GM21515 (cell line): ENCODE measurements at regions not wholly inside any gene's neighbourhood (a gene's known extent, or its start where the extent isn't known, plus 50 kb on each side); places are given as distances from the start of the nearest gene placed in this dataset.

ENCODE experiments used
- ATAC-seq: cut with Tn5 transposase; IDR thresholded peaks from one replicate; pipeline ENCODE4 v1.9.1; 2021; ENCODE audit not compliant: unreplicated experiment

DNA sequence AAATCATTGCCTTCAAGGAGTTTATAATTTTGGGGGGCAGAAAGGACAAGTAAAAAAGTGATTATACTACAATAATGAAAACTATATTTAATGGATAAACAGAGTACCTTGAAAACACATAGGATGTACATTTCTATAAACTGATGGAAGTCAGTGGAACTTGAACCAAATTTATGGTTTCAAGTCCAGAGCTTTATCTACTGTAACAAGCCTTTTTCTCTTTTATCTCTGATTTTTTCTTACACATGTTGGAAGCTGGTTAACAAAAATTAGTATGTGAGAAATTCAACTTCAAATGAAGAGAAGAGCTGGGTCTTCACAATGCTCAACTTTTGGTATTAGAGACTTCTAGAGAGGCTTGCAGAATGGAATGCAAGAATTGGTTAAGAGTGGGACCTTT lies 393.6 kb downstream of the LMO7 start:
- ATAC-seq = no peak

DNA sequence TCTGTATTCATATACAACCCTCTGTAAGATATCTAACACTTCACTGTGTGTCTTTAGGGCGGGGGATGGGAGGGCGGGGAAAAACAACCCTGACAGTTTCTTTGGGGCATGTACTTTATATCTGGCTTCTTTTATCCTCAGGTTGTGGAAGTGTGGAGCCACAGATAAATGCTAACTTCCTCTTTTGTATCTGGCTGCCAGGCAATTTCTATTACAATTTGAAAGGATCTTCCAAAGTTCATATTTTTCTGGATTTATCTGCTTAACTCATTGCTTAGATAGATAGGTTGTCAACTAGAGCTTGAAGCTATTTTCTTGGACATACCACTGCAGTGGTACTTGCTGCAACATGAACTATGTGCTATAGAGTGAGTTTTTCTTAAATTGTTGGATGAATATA lies 393.0 kb downstream of the LMO7 start:
- no peak for ATAC-seq

DNA sequence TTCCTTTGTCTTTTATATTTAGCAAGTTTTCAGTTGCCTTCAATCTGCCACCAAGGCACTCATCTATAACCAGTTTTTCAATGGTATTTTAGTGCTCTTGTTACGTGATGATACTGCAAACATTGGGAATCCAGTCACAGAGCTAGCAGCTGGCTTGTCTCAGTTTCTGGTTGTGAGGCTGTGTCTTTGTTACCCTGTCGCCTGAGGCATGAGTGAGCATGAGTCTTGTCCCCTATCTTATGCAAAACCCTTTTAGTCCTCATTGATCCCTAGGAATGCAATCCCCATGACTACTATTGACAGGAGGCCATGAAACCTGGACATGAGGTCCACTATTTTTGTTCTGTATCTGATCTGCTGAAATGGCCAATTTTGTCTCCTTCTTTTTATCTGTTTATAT lies 391.0 kb downstream of the LMO7 start:
- ATAC-seq = no peak

DNA sequence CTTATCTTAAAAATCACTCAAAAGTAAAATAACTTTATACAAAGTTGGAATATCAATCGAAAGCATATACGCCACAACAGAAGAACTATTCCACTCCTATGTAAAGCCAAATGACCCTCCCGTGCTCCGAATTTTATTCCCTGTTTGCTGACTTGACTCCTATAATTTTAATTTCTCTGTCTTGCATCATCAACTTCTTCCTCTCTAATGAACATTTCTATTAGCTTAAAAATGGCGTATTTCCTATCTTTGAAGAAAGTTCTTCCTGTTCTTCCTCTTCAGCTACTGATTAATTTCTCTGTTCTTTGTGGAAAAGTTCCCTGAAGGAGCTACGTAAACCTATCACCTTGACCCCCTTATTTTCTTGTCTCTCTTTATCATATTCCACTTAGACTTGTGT lies 389.3 kb downstream of the LMO7 start:
- ATAC-seq = no peak

DNA sequence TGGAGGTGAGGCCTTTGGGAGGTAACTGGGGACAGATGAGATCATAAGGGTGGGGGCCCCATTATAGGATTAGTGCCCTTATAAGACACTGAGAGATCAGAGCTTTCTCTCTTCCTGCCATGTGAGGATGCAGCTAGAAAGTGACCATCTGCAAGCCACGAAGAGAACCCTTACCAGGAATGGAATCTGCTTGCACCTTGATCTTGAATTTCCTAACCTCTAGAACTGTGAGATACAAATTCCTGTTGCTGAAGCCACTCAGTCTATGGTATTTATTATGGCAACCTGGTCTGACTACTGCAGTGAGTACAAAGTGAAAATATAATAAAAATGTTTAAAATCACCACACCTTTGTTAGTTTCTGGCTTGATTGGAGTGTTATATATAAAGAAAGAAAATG lies 388.0 kb downstream of the LMO7 start:
- ATAC-seq = no peak

DNA sequence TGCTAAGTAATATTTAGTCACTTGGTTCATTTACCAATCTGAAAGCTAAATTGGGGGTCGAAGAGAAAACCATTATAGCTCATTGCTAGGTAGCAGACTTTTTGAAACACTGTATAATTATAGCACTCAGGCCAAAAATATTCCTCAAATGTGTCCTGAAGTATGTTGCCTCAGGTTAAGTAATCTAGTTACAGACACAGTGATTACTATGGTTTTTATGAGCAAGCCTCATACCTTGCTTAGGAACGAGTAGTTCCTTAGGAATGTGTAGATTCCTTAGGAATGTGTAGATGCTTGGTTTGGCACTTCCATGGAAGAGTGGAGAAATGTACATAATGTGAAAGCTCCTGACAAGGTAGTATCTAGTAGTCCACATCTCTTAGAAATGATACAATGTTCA lies 387.5 kb downstream of the LMO7 start:
- no peak for ATAC-seq

DNA sequence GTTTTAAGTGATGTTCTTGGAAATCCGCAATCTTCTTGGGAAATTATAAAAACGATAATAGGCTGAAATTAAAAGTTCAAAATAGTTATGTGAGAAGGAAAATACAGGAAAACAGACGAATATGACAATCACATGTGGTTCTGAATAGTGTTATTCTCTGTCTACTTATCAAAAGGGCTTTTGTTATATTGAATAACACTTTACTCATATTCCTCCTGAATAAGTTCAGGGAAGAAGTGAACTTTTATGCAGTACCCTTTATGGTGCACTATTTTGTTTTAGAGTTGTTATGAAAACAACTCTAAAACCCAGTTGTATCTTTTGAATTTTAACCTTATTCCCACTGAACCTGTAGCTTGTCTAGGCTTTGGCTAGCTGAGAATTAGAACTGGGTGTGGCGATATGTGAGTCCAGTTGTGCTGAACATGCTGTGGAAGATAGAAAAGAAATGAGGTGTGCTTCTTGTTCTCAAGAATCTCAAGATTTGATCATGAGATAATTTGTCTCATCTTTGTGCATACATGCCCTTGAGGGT lies 384.4 kb downstream of the LMO7 start:
- ATAC-seq = no peak

DNA sequence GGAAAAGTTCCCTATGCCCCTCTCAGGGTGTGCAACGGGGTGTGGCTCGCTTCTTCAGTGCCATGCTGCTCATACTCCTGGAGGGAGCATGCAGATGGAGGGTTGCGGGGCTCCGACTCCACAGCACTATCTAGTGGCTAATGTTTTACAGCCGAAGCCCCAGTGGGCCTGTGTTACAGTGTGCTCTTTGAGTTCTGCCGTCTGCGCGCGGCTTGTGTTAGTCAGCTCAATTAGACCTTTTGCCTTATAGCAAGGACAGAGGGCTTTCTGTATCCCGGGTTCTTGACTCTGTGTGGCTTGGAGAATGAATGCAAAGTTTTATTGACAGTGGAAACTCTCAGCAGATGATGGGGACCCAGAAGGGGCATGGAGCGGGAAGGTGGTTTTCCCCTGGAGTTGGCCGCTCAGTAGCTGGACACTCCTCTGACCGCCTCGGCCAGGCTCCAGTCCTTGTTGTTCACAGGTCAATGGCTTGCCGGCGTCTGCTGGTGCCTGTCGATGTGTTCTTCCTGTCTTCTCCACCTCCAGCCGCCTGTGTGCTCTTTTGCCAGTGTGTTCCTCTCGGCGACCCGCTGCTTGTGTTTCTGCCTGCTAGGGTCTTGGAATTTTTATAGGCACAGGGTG lies 383.4 kb downstream of the LMO7 start:
- ATAC-seq = no peak

DNA sequence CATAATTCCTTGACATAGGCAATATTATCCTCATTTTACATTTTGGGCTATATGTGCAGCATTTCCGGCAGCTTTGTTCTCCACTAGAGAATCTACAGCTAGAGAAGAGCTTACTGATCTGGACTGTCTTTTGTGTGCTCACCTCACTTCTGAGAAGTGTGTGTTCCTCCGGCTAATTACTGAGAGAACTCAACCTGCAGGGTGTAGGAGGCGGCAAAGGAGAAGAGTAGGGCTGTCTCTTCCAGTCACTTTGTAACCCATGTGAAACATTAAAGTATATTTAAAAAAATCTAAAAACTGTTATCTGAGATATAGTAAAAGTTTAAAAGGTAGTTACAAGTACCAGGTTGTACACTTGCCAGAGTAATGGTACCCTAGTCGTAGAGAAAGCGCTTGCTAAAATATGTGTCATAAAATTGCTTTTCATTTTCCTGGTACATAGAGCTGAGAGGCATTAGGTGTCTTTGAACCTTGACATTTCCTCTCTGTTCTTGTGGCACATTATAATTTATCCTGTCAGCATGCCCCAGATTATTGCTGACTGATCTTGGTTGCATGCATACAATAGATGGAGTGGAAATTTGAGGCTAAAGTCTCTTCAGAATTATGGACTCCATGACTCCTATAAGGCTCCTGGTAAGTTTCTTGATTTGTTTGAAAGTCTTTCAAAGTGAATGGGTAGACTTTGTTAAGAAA lies 381.9 kb downstream of the LMO7 start:
- ATAC-seq = no peak

DNA sequence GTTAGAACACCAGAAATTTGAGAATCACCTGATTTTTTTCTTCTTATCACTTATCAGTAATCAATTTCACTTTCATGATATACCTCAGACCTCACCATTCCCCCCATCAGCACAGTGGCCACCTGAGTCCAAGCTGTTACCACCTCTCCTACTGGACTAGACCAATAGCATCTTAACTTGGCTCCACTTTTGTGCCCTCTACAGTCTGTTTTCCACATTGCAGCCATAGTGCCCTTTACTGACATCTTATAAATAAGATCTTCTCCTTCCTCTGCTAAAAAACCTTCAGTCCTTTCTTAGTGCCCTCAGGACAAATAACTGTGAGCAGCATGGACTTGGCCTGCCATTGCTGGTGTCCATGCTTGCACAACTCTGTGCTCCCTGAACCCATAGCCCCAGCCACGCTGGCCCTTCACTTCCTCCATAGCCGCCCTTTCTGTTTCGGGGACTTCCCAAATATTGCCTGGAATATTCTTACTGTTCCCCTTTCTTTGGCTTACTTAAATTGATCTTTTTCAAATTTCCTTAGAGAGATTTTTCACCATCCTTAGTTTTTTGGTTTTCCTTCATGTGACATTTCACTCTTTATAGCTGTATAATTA lies 380.8 kb downstream of the LMO7 start:
- peak; percentile 88 for ATAC-seq

DNA sequence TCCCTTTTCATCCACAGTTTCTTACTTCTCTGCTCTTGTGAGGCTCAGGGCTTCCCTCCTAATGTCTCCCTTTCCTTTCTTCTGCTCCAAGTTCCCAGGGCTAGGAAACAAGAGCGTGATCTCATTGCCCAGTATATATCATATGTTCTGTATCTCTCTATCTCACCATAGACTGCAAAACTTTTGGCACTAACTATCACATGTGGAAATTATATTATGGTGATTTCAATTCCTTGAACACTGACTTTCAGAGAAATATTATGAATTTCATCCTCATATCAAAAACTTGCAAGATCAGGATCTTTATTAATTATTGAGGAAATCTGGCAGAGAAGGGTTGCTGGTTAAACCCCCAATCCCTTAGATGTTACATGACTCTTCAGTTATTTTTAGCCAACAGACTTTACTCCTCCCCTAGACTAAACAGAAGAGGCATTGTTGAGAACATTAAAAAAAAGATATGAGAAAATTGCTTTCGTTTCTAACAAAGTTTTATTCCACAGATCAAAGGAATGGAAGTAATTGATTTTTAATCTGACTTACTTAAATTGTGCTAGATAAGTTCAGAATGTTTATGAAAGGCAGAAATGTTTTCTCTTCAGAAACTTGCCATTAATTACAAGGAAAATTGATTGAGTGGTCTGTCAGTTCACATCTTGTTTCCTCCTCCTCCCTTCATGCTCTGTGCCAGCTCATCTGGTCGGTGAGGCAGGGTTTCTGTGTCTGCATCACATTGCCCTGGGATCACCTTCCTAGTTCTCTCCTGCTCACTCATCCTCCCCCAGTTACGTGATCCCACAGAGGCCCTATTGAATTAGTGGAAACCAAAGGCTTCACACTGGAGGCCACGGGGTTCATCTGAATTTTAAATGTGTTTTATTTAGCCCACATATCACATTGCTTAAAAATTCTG lies 378.5 kb downstream of the LMO7 start:
- ATAC-seq = no peak

DNA sequence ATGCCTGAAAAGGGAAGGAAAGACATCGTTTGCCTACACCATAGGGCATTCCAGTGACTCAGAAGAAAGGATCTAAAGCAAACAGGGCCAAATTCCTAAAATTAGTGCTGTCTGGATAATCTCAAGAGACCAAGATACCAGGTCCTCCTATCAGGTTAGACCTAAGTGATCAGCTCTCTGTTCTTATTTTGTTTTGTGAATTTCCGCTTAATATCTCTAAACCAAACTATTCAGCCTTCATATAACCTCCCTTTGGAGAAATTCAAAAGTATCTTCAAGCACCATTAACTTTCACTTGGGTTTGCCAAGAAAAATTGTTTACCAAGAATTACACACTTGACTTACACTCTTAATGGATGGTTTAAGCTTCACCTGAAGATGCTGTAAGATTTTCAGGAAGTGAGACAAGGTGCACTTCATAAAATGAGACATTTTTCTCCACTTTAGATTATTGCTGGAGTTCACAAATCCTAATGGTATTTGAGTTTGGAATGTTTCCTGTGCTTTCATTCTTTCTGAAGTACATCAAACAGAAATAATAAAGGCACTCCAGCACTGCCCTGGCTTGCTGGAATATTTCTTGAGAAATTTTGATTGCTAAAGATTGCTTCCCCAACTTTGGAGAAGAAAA lies 376.1 kb downstream of the LMO7 start:
- ATAC-seq = no peak

DNA sequence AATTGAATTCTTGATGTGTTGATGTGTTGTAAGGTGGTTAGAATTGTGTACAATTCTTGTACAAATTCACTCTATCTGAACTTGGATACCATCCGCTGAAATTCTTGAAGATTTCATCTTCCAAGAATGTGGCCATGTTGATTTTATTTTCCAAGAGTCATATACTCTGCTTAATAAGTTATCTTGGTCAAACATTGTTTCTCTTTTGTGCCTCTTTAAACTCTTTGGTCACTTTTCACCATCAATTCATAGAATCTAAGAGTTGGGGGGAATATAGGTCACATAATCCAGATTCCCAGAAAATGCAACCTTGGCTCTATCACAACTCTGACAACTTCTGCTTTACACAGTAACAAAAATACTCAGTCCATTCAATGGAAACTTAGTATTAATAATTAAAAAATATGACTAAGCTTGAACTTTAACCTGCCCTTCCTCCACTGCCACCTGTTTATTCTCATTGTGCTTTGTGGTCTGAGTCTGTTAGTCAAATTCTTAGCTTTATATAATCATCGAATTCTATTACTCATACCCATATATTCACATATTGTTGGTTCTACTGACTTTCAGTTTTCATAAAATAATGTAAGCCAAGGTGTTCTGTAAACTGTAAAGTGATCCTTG lies 373.2 kb downstream of the LMO7 start:
- ATAC-seq = no peak

DNA sequence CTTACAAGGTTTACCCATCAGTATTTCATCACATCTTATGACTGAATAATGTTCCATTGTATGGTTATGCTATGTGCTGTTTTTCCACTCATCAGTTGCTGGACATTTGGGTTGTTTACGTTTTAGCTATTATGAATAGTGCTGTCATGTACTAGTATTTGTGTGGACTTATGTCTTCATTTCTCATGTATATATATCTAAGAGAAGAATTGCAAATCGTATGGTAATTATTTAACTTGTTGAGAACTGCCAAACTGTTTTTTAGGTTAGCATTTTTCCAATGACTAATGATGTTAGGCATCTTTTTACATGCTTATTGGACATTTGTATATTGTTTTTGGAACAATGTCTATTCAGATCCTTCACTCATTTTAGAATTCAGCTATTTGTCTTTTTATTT lies 368.3 kb downstream of the LMO7 start:
- ATAC-seq = no peak

DNA sequence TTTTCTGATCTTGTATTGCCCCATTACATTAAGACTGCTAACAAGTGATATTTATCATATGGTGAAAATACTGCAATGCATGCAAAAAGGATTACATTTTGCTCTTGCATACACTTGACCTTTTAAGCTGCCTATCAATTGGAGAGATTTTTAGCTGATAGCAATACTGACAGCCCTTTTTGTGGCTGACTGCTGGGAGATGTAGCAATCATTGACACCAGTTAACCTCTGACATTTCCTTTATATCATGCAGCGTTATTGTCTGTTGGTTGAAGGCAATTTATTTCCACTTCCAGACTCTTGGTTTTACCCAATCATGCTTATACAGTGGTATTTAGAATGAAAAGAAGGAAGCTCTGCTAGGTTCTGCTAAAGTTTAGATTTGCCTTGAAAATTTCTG lies 364.0 kb downstream of the LMO7 start:
- no peak for ATAC-seq

DNA sequence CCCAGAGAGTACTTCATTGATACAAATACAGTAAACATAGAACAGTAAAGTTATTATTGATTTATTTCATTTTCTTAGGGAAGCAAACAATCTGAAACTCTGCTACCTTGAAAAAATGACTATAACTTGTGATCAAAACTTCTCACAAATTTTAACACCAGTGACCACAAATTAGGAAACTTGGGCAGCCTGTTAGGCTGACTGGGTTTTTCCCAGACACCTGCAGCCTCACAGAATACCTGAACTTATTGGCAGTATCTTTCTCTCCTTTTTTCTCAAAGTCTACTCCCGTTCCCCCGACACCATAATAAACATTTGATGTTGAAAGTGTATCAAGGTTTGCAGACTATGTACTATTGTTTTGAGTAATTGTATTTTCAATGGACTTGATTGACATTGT lies 360.5 kb downstream of the LMO7 start:
- no peak for ATAC-seq

DNA sequence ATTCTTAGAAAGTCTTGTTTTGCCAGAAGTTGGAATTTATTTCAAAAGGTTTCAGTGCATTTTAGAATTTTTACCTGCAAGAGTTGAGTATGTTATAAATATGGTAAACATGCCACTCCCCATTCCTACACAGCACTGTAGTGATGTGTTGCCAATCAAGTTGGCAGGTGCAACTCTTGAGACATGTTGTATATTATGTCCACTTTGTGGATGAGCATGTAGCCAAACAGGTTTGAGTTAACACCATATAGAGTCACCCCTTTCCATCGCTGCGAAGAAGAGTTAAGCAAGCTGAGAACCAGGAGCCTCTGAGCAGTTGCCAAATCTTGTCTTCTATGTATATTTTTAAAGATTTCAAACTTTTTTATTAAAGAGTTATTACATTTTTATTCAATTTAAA lies 359.8 kb downstream of the LMO7 start:
- no peak for ATAC-seq

DNA sequence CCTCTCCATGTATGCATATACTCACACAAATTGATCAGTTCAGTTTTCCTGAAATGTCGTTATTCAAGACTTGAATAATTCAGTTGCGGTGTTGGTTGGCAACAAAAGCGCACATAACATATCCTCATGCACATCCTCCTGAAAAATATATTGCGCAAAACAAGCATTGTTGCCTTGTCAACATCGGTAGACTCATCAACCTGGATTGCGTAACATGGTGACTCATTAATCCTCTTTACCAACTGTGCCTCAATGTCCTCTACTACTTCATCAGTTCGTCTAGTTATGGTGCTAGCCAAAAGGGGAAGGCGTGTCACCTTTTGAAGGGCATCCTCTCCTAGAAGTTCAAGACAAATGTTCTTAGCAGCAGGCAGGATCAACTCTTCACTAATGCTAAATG lies 357.7 kb downstream of the LMO7 start:
- no peak for ATAC-seq

DNA sequence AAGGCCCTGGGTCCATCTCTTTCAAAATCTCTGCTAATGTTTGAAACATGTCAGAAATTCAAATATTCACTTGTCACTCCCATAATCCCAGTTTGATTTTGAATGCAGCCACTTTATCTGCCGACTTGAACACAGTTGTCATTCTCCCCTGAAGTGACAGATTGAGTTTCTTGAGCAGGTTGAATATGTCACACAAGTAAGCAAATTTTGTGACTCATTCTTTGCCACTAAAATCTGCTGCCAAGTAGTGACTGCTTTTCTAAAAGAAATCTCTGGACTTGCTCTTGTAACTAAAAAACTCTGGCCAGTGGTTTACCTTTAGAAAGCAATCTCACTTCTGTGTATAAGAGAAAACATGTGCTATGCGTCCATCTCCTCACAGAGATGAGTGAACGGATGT lies 357.1 kb downstream of the LMO7 start:
- no peak for ATAC-seq

DNA sequence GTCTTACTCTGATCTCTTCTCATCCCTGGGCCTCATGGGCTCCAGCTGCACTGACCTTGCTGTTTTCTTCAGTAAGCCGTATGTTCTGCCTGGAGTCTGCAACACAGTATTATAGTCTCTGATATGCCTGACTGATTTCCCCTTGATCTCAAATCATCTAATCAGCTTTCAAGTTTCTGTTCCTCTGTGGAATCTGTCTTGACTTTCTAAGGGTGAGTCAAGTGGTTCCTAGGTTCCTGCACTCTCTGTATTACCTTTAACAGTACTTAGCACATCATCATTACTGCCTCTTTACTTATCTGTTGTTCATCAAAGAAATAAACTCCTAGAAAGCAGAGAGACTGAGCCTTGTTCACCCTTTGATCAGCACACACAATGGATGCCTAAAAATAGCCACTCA lies 350.7 kb downstream of the LMO7 start:
- ATAC-seq = peak; percentile 97

DNA sequence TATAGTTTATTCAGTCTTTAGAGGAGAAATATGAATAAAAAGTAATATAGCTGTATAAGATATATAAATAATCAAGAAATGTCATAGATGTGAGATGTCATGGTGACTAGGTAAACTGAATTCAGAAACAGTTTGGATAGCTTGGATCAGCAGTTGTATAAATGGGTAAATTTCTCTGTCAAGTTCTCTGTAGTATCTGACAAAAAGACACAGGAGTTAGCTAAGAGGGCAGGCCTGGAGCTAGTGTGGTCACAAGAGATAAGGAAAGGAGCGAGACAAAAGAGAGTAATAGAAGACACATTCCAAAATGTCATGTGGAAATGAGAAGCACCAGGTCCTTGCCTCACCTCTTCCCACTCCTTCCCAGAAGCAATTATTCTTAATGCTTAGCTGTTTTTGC lies 349.0 kb downstream of the LMO7 start:
- ATAC-seq = no peak
